Esophagus squamous epithelium (tissue), 4 donors: ENCODE measurements at regions not wholly inside any gene's neighbourhood (a gene's known extent, or its start where the extent isn't known, plus 50 kb on each side); places are given as distances from the start of the nearest gene placed in this dataset.

ENCODE experiments used
- POLR2A ChIP-seq, 4 donors: fragments of 450-650 bp; IDR thresholded peaks; one replicate each; pipeline ENCODE4 v1.6.1; 2017; ENCODE audit warnings: antibody characterized with exemption in 4 of 4, mild to moderate bottlenecking in 4 of 4, moderate library complexity in 3 of 4
- TF ChIP-seq, protein P1 (sequence below), 6 experiments: fragments of 450-650 bp in 4 of 6; fragments of 200-600 bp in 2 of 6; sonication (generic) in 2 of 6; IDR thresholded peaks; one replicate each; pipeline ENCODE4 v1.5.1; 2016 to 2019; ENCODE audit warnings: antibody characterized with exemption in 6 of 6, mild to moderate bottlenecking in 4 of 6, moderate library complexity in 4 of 6

- TF ChIP-seq, protein P1, sequence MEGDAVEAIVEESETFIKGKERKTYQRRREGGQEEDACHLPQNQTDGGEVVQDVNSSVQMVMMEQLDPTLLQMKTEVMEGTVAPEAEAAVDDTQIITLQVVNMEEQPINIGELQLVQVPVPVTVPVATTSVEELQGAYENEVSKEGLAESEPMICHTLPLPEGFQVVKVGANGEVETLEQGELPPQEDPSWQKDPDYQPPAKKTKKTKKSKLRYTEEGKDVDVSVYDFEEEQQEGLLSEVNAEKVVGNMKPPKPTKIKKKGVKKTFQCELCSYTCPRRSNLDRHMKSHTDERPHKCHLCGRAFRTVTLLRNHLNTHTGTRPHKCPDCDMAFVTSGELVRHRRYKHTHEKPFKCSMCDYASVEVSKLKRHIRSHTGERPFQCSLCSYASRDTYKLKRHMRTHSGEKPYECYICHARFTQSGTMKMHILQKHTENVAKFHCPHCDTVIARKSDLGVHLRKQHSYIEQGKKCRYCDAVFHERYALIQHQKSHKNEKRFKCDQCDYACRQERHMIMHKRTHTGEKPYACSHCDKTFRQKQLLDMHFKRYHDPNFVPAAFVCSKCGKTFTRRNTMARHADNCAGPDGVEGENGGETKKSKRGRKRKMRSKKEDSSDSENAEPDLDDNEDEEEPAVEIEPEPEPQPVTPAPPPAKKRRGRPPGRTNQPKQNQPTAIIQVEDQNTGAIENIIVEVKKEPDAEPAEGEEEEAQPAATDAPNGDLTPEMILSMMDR (IDR thresholded peaks at IDR 0.05), result no peak
- no peak for TF ChIP-seq POLR2A (IDR thresholded peaks at IDR 0.05)
These were observed 73.6 kb upstream of the NCK2 start for GRCh38 chr2:105671156-105671555.
